Esophagus muscularis mucosa (tissue), 4 donors: ENCODE measurements at regions not wholly inside any gene's neighbourhood (a gene's known extent, or its start where the extent isn't known, plus 50 kb on each side); places are given as distances from the start of the nearest gene placed in this dataset.

ENCODE experiments used
- DNase-seq: peaks from one replicate; pipeline ENCODE4 v3.0.0-alpha.2; 2017; ENCODE audit errors: extremely low spot score
- H3K27ac ChIP-seq, 4 donors: fragments of 200-600 bp; sonication (generic); replicated peaks in 1 of 4; 1 replicate in 3 of 4; 2 replicates in 1 of 4; pipeline ENCODE4 v1.5.1; 2016 to 2019; ENCODE audit warnings: mild to moderate bottlenecking in 1 of 4
- H3K27me3 ChIP-seq, 4 donors: fragments of 200-600 bp; sonication (generic); one replicate each; pipeline versions ENCODE4 v1.5.1 to v1.6.0; 2016 to 2019
- H3K36me3 ChIP-seq, 4 donors: fragments of 200-600 bp; sonication (generic); one replicate each; pipeline ENCODE4 v1.5.1; 2016 to 2019
- H3K4me1 ChIP-seq, 4 donors: fragments of 200-600 bp; sonication (generic); one replicate each; pipeline ENCODE4 v1.5.1; 2016 to 2019
- H3K4me3 ChIP-seq, 4 donors: fragments of 200-600 bp; sonication (generic); 1 replicate in 2 of 4; 2 replicates in 2 of 4; pipeline ENCODE4 v1.5.1; 2016 to 2019; ENCODE audit warnings: mild to moderate bottlenecking in 4 of 4, moderate library complexity in 1 of 4
- H3K9me3 ChIP-seq, 4 donors: fragments of 200-600 bp; sonication (generic); 1 replicate in 3 of 4; 2 replicates in 1 of 4; pipeline ENCODE4 v1.5.1; 2016 to 2019
- EP300 ChIP-seq: sonication (generic); formaldehyde crosslinking; IDR thresholded peaks from one replicate; pipeline ENCODE4 v1.6.1; 2017; ENCODE audit warnings: antibody characterized with exemption
- POLR2A ChIP-seq: fragments of 450-650 bp; IDR thresholded peaks from one replicate; pipeline ENCODE4 v1.6.1; 2017; ENCODE audit warnings: antibody characterized with exemption, moderate library complexity, mild to moderate bottlenecking, low read depth
- POLR2AphosphoS5 ChIP-seq, 2 donors: sonication (generic); formaldehyde crosslinking; IDR thresholded peaks; one replicate each; pipeline ENCODE4 v1.6.1; 2017; ENCODE audit warnings: antibody characterized with exemption in 2 of 2
- WGBS: methylation state at CpG from one replicate; pipeline ENCODE4 v1.1.5; 2018; 5-methylcytosine and 5-hydroxymethylcytosine counted together
- intact Hi-C: fragments of 100-400 bp; cut with DNase I; formaldehyde crosslinking; loops from one replicate; pipeline ENCODE4 v1.15.1; 2023
- TF ChIP-seq, protein P1 (sequence below), 3 experiments: fragments of 200-600 bp in 2 of 3; fragments of 450-650 bp in 1 of 3; sonication (generic) in 2 of 3; IDR thresholded peaks; one replicate each; pipeline ENCODE4 v1.5.1; 2017 to 2019; ENCODE audit warnings: antibody characterized with exemption in 3 of 3, mild to moderate bottlenecking in 2 of 3, moderate library complexity in 1 of 3

DNA sequence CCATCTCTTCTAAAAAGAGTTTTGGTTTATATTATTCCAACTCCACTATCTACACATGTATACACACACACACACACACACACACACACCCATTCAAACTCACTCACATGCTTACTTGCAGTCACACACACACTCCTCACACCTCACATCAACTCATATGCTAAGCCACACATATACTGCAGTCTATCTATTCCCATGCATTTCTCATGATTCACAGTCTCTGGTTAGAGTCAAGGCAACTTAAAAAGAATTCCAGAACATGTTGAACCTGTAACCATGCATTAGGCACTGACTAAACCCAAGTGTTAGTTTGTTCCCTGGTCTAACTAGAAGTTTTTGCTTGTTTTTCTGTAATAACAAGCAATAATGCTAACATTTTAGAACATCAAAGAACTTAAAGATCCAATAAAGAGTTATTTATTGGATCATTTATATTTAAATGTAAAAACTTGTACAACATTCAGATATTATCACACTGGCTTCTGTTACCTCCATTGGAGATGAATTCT, 931.1 kb downstream of the PLA2G4A start:
- no peak for TF ChIP-seq POLR2A
- TF ChIP-seq, protein P1, sequence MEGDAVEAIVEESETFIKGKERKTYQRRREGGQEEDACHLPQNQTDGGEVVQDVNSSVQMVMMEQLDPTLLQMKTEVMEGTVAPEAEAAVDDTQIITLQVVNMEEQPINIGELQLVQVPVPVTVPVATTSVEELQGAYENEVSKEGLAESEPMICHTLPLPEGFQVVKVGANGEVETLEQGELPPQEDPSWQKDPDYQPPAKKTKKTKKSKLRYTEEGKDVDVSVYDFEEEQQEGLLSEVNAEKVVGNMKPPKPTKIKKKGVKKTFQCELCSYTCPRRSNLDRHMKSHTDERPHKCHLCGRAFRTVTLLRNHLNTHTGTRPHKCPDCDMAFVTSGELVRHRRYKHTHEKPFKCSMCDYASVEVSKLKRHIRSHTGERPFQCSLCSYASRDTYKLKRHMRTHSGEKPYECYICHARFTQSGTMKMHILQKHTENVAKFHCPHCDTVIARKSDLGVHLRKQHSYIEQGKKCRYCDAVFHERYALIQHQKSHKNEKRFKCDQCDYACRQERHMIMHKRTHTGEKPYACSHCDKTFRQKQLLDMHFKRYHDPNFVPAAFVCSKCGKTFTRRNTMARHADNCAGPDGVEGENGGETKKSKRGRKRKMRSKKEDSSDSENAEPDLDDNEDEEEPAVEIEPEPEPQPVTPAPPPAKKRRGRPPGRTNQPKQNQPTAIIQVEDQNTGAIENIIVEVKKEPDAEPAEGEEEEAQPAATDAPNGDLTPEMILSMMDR (IDR thresholded peaks at IDR 0.05) = no peak
- no peak for TF ChIP-seq POLR2AphosphoS5 (IDR thresholded peaks at IDR 0.05)
- no peak for TF ChIP-seq EP300
- no peaks in the 10 kb centered on the region for H3K36me3 ChIP-seq
- no peak overlapping the region for H3K27ac ChIP-seq
- H3K4me3 ChIP-seq = no peak overlapping the region
- intact Hi-C loops = no loop called here
- no peaks in the 10 kb centered on the region for H3K4me1 ChIP-seq
- no peak for DNase-seq
- H3K9me3 ChIP-seq = no peaks in the 10 kb centered on the region
- H3K27me3 ChIP-seq = no peaks in the 10 kb centered on the region

DNA sequence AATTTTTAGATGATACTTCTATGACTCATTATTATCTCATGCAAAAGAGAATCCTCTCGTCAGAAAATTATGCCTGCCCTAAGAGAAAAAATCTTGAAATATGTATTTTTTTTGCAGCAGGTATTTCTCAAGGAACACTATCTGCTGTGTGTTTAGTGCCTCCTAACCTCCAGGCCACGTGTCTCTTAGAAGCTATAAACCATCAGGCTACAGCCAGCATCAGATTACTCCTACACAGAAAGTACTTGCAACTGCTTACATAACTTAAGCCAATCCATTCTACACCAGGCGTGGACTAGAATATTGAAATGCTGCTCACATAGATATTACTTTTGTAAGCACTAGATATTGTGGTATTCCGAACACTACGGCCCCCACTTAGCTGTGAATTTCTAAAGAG, 933.4 kb downstream of the PLA2G4A start:
- 46% methylated on average over 5 of the region's 5 CpGs for WGBS
- Histone ChIP-seq H3K4me3 (no peak overlapping the region), H3K9me3 (no peaks in the 10 kb centered on the region), H3K27me3 (no peaks in the 10 kb centered on the region), H3K4me1 (no peaks in the 10 kb centered on the region), H3K27ac (no peak overlapping the region), H3K36me3 (no peaks in the 10 kb centered on the region)
- intact Hi-C loops = no loop called here
- no peak for DNase-seq
- TF ChIP-seq, protein P1 (IDR thresholded peaks at IDR 0.05) = no peak
- TF ChIP-seq POLR2AphosphoS5 (IDR thresholded peaks at IDR 0.05) = no peak
- TF ChIP-seq EP300 = no peak
- no peak for TF ChIP-seq POLR2A

DNA sequence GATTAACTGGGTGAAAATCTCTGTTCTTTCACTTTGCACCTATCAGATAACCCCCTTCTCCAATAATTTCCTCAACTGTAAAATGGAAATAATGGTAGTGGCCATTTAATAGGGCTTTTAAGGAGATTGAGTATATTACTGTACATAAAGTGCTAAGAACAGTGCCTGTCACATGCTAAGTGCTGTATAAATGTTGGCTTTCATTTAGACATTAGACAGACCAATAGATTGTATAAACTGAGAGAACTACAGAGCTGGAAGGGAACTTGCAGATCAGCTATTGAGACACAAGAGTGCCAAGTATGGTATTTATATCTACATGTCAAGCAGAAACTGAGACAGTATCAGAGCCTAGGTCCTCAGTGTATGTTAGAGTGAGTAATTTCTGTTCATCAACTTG, 934.7 kb downstream of the PLA2G4A start:
- TF ChIP-seq POLR2A = no peak
- no peak for TF ChIP-seq EP300
- no peak for TF ChIP-seq POLR2AphosphoS5 (IDR thresholded peaks at IDR 0.05)
- TF ChIP-seq, protein P1 (IDR thresholded peaks at IDR 0.05) = no peak
- H3K4me3 ChIP-seq = no peak overlapping the region
- H3K9me3 ChIP-seq = no peaks in the 10 kb centered on the region
- no peaks in the 10 kb centered on the region for H3K27me3 ChIP-seq
- H3K4me1 ChIP-seq = no peaks in the 10 kb centered on the region
- DNase-seq = no peak
- H3K36me3 ChIP-seq = no peaks in the 10 kb centered on the region
- H3K27ac ChIP-seq = no peak overlapping the region
- intact Hi-C loops = no loop called here

DNA sequence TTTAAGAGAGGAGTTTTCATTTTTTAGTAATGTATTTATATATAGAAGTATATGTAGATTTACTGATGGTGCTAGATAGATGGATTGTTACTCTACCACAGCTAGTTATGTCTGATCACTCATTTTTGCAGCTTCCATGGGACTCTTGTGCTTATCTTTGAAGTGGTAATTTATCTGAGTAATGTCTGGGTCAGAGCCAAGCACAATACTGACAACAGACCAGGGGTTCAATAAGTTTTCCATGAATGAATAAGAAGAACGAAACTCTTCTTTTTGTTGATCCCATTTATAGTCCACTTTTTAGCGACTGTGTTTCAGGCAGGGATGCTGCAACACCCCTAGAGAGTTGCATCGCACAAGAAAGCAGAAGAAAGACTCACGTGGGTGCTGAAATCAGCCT, 935.2 kb downstream of the PLA2G4A start:
- 72% methylated on average over 4 of the region's 4 CpGs for WGBS
- no peaks in the 10 kb centered on the region for H3K4me1 ChIP-seq
- DNase-seq = no peak

DNA sequence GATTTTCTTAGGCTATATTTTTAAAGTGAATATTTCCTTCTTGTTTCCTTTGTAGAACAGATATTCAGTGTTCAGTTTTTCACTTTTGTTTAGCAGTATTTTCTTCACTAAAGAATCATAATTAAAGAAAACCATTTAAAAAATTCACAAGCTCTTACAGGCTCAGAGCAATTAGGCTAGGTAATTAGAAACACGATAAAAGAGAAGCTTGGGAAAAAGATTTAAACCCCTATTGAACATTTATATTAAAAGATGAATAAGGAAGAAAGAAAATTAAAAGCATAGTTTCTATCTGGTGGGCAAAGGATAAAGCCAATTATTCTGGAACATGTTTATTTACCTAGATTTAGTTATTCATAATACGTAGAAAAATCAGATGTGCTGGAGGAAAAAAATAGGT, 942.6 kb downstream of the PLA2G4A start:
- WGBS = 82% methylated on average over 2 of the region's 2 CpGs
- intact Hi-C loops = no loop called here
- Histone ChIP-seq H3K9me3 (no peaks in the 10 kb centered on the region), H3K27me3 (no peaks in the 10 kb centered on the region), H3K4me1 (no peaks in the 10 kb centered on the region), H3K36me3 (no peaks in the 10 kb centered on the region), H3K27ac (no peak overlapping the region), H3K4me3 (no peak overlapping the region)
- TF ChIP-seq POLR2AphosphoS5 (IDR thresholded peaks at IDR 0.05) (no peak), POLR2A (no peak), EP300 (no peak)
- TF ChIP-seq, protein P1 (IDR thresholded peaks at IDR 0.05) = no peak
- DNase-seq = no peak

More for the DNA sequence above, 935.2 kb downstream of the PLA2G4A start:
- Histone ChIP-seq H3K36me3 (no peaks in the 10 kb centered on the region), H3K9me3 (no peaks in the 10 kb centered on the region), H3K4me3 (no peak overlapping the region), H3K27me3 (no peaks in the 10 kb centered on the region), H3K27ac (no peak overlapping the region)
- intact Hi-C loops = no loop called here
- TF ChIP-seq, protein P1 (IDR thresholded peaks at IDR 0.05) = no peak
- TF ChIP-seq POLR2AphosphoS5 (IDR thresholded peaks at IDR 0.05) = no peak
- TF ChIP-seq EP300 = no peak
- TF ChIP-seq POLR2A = no peak
